ENCODE measurements at regions not wholly inside any gene's neighbourhood (a gene's known extent, or its start where the extent isn't known, plus 50 kb on each side); places are given as distances from the start of the nearest gene placed in this dataset.
"Not testable (repeated sequence)": the region's sequence is repeated elsewhere in the genome, so short reads cannot be mapped to it uniquely, and the experiment has no call there.

DNA sequence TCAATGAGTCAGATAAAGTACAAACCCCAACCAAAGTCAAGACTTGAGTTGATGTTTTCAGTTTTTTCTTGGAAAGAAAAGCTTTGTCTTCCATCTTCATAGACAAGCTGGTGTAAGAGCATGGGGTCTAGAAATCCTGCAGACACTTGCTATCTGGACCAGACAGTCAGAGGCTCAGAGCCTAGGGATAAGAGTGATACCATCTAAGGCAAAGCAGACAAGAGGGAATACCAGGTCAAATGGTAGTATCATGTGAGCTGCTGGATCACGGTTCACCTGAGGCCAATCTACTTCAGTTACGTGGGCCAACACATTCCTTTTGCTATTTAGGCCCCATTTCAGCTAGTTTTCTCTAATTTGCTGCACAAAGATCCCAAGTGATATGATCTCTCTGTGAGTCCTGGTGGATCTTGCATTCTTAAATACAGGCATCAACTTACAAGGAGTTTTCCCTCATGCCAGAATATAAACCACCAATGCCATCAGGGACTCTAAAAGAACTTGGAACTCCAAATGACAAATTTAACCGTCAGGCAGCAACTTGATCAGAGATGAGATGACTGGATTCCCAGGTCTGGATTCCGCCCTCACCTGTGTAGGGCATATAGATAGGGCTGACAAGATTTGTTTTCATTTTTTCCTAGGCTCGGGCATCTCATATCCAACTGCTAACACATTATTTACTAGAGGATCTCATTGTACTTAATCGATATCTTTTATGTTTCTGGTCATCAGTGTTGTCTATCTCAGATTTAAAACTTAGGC, 101.4 kb downstream of the FOXD4L6 start:
- in situ Hi-C loops (cut with HindIII; ENCODE audit: low pct_unique_long_range_greater_than_20kb, low sequenced_read_pairs); DNase-seq (ENCODE audit: low read depth): not testable (repeated sequence)

- in situ Hi-C loops (cut with HindIII; ENCODE audit: low pct_unique_long_range_greater_than_20kb, low sequenced_read_pairs); DNase-seq (ENCODE audit: low read depth): not testable (repeated sequence)
Measured at GRCh38 chr9:41022365-41022764, 106.1 kb downstream of the FOXD4L6 start.

DNA sequence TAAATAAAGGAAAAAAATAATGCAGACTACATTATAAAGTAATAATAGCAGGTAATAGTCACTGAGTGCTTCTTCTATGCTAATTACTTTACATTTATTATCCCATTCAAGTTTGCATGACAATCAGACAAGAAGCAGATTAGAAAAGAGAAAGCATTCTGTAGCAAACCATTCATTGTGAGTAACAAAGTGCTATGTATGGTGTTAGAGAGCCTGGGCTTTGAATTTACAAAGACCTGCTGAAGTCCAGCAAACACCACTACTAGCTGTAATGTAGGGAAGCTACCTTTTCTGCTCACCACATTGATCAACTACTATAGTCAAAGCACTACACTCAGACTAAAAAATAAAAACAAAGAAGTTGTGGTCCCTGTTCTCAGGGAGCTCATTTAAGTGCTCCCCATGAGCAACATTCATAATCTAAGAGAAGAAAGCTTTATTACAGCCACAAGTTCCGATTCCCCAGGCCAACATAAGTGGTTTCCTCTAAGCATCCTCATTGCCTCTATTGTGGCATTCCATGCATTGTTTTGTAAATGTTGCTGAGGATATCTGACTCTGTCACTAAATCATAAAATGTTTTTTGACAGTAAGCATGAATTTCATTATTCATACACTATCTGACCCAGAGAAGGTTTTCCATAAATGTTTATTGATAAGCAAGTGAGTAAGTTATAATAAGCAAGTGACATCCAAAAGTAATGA, 108.5 kb downstream of the FOXD4L6 start:
- in situ Hi-C loops (cut with HindIII; ENCODE audit: low pct_unique_long_range_greater_than_20kb, low sequenced_read_pairs); DNase-seq (ENCODE audit: low read depth): not testable (repeated sequence)

GRCh38 chr9:41018948-41019347, 109.5 kb downstream of the FOXD4L6 start:
- in situ Hi-C loops (cut with HindIII; ENCODE audit: low pct_unique_long_range_greater_than_20kb, low sequenced_read_pairs): not testable (repeated sequence)

DNA sequence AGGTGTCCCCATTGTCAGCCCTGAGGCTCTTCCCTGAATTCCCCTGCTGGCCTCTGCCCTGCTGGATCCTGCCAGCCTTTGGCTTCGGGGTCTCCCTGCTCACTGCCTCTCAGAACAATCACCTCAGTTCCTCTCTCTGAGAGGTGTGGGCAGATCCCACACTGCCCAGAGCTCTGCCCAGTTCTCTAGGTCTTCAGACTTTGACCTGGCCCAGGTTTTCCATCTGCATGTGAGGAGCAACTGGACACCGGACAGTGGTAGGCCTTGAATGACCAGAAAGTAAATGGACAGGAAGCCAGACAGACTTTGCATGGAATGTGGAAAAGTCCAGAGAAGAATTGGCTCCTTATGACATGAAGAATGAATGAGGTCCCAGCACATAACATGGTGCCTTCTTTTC, 111.8 kb downstream of the FOXD4L6 start:
- DNase-seq (ENCODE audit: low read depth); in situ Hi-C loops (cut with HindIII; ENCODE audit: low pct_unique_long_range_greater_than_20kb, low sequenced_read_pairs): not testable (repeated sequence)

More at GRCh38 chr9:41018948-41019347, 109.5 kb downstream of the FOXD4L6 start:
- DNase-seq (ENCODE audit: low read depth): not testable (repeated sequence)

DNA sequence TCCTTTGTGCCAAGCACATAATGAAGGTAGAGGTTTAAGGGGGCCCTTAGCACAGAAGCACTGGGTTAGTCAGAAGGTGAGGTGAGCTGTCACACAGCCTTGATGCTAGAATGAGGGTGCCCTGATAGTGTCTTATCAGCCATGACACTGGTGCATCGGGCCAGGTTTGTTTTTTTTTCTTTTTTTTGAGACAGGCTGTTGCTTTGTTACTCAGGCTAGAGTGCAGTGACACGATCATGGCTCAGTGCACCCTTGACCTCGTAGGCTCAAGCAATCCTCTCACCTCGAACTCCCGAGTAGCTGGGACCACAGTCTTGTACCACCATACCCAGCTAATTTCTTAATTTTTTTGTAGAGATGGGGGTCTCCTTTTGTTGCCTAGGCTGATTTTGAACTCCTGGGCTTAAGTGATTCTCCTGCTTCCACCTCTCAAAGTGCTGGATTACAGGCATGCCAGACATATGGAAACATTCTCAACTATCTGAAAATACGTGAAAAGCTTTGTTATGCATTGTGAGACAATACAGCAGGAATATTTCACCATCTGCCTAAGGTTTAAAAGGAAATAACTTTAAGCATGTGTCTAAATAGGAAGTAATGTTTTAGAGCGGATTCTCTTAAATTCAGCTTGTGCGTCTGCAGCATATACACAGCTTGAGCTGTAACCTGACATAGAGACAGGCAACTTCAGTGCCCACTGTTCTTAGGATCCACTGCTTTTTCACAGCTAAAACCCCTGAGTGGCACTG, 128.4 kb downstream of the FOXD4L6 start:
- DNase-seq (ENCODE audit: low read depth); in situ Hi-C loops (cut with HindIII; ENCODE audit: low pct_unique_long_range_greater_than_20kb, low sequenced_read_pairs): not testable (repeated sequence)

- DNase-seq (ENCODE audit: low read depth); in situ Hi-C loops (cut with HindIII; ENCODE audit: low pct_unique_long_range_greater_than_20kb, low sequenced_read_pairs): not testable (repeated sequence)
Measured at GRCh38 chr9:40995490-40995889, 133.0 kb downstream of the FOXD4L6 start.

GRCh38 chr9:40993842-40994241, 134.6 kb downstream of the FOXD4L6 start:
- in situ Hi-C loops (cut with HindIII; ENCODE audit: low pct_unique_long_range_greater_than_20kb, low sequenced_read_pairs); DNase-seq (ENCODE audit: low read depth): not testable (repeated sequence)

- in situ Hi-C loops (cut with HindIII; ENCODE audit: low pct_unique_long_range_greater_than_20kb, low sequenced_read_pairs); DNase-seq (ENCODE audit: low read depth): not testable (repeated sequence)
Measured at GRCh38 chr9:40993375-40993774, 135.1 kb downstream of the FOXD4L6 start.

DNA sequence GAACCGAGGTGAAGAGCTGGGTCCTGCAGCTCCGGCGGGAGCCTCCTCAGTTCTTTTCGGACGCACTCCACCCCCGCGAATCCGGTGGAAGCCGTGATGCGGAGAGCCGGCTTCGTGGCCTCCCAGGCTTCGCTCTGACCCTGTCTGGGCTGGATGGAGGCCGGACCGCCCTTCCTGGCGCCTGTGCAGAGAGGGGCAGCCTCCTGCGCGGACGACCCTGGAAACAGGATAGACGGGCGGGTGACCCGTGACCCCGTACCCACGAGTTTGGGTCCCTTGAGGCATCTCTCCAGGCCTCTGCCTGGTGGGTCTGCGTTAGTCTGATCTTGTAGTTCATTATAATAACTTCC, 136.0 kb downstream of the FOXD4L6 start:
- in situ Hi-C loops (cut with HindIII; ENCODE audit: low pct_unique_long_range_greater_than_20kb, low sequenced_read_pairs); DNase-seq (ENCODE audit: low read depth): not testable (repeated sequence)

DNA sequence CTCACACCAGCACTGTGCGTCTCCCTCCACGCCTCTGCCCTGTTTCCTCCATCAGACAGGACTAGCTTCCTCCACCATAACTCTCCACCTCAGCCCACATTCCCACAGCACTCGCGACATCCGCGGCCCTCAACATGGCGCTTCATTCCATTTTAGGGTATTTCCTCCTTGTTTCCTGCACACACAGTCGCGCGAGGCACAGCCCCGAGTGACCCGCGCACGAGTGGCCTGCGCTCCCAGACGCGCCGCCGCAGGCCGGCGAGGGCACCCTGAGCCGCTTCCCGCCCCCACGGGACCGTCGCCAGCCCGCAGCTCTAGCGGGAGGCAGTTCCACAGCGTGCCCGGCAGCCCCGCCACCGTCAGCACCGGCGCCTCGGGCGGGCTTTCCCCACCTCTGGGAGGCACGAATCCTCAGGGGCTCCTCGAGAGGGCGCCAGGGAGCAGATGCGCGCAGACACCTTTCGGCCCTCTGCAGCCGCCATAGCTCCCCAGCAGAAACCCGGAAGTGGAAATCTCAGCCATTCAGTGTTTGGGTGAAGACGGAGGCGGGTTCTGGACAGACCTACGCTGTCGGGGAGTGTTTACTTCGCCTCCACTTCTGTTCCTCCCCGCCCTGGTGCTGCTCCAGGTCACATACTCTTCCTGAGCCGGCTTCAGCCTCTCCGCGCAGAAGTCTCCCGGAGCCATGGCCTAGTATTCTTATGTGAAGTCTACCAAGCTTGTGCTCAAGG, 136.6 kb downstream of the FOXD4L6 start:
- in situ Hi-C loops (cut with HindIII; ENCODE audit: low pct_unique_long_range_greater_than_20kb, low sequenced_read_pairs): not testable (repeated sequence)
- peak; percentile 98 for DNase-seq (ENCODE audit: low read depth)

GRCh38 chr9:40991100-40991740, 137.3 kb downstream of the FOXD4L6 start:
- in situ Hi-C loops (cut with HindIII; ENCODE audit: low pct_unique_long_range_greater_than_20kb, low sequenced_read_pairs): not testable (repeated sequence)
- peak; percentile 2 for DNase-seq (ENCODE audit: low read depth)

GRCh38 chr9:40986332-40986731, 142.1 kb downstream of the FOXD4L6 start:
- in situ Hi-C loops (cut with HindIII; ENCODE audit: low pct_unique_long_range_greater_than_20kb, low sequenced_read_pairs); DNase-seq (ENCODE audit: low read depth): not testable (repeated sequence)

GRCh38 chr9:40975351-40975750, 153.1 kb downstream of the FOXD4L6 start:
- DNase-seq (ENCODE audit: low read depth); in situ Hi-C loops (cut with HindIII; ENCODE audit: low pct_unique_long_range_greater_than_20kb, low sequenced_read_pairs): not testable (repeated sequence)

- in situ Hi-C loops (cut with HindIII; ENCODE audit: low pct_unique_long_range_greater_than_20kb, low sequenced_read_pairs); DNase-seq (ENCODE audit: low read depth): not testable (repeated sequence)
Measured at GRCh38 chr9:40974912-40975311, 153.6 kb downstream of the FOXD4L6 start.

DNA sequence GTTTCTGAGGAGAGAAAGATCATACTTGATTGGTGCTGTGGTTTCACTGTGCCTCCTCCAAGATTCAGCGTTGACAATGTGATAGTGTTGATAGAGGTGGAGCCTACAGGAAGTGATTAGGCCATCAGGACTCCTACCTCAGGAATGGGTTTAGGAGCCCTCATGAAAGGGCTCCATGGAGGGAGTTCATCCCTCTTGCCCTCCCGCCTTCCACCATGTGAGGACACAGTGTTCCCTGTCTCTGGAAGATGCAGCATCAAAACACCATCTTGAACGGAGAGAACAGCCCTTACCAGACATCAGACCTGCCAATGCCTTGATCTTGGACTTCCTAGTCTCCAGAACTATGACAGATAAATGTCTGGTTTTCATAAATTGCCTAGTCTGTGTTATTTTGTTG, 156.7 kb downstream of the FOXD4L6 start:
- in situ Hi-C loops (cut with HindIII; ENCODE audit: low pct_unique_long_range_greater_than_20kb, low sequenced_read_pairs); DNase-seq (ENCODE audit: low read depth): not testable (repeated sequence)

DNA sequence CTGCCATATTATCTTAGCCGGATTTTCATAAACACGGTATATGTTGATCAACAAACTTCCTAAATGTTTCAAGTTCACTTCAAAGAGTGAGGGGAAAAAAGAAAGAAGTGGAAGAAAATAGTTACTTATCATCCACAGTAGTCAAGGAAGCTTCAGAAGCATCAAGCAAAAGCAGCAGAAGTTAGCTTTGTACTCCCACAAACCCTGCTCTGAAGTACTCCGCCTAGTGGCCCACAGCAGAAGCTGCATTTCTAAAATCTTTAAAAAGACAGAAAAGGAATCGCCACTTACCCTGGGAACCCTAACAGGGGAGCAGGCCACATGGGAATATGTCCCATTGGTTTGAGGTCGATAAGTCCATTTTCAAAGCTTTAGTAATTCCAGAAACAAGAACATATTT, 158.1 kb downstream of the FOXD4L6 start:
- DNase-seq (ENCODE audit: low read depth); in situ Hi-C loops (cut with HindIII; ENCODE audit: low pct_unique_long_range_greater_than_20kb, low sequenced_read_pairs): not testable (repeated sequence)

GRCh38 chr9:40962461-40962860, 166.0 kb downstream of the FOXD4L6 start:
- DNase-seq (ENCODE audit: low read depth); in situ Hi-C loops (cut with HindIII; ENCODE audit: low pct_unique_long_range_greater_than_20kb, low sequenced_read_pairs): not testable (repeated sequence)

Measured in Caki2 (cell line).